Gastroesophageal sphincter (tissue), 4 donors: ENCODE measurements at regions not wholly inside any gene's neighbourhood (a gene's known extent, or its start where the extent isn't known, plus 50 kb on each side); places are given as distances from the start of the nearest gene placed in this dataset.

Source experiments
- ATAC-seq: fragments of 150-250 bp; one replicate; pipeline ENCODE4 v1.9.1; 2016; ENCODE audit warnings: mild to moderate bottlenecking, moderate library complexity
- H3K27ac ChIP-seq, 4 donors: fragments of 200-600 bp; sonication (generic) in 3 of 4; 1 replicate in 3 of 4; 2 replicates in 1 of 4; pipeline ENCODE4 v1.5.1; 2016 to 2019
- H3K27me3 ChIP-seq: fragments of 200-600 bp; sonication (generic); one replicate; pipeline ENCODE4 v1.5.1; 2019
- H3K36me3 ChIP-seq, 2 donors: fragments of 200-600 bp; sonication (generic); one replicate each; pipeline ENCODE4 v1.5.1; 2019; ENCODE audit warnings: control low read depth in 1 of 2
- H3K4me1 ChIP-seq, 3 donors: fragments of 200-600 bp; sonication (generic); 1 replicate in 2 of 3; 2 replicates in 1 of 3; pipeline ENCODE4 v1.5.1; 2016 to 2019; ENCODE audit warnings: control low read depth in 2 of 3
- H3K4me3 ChIP-seq, 2 donors: fragments of 200-600 bp; sonication (generic); one replicate each; pipeline ENCODE4 v1.5.1; 2019; ENCODE audit warnings: mild to moderate bottlenecking in 1 of 2, moderate library complexity in 1 of 2
- H3K9me3 ChIP-seq, 3 donors: fragments of 200-600 bp; sonication (generic); one replicate each; pipeline ENCODE4 v1.5.1; 2017 to 2019; ENCODE audit warnings: control low read depth in 2 of 3
- CTCF ChIP-seq, 4 experiments: fragments of 200-600 bp in 2 of 4; fragments of 450-650 bp in 2 of 4; sonication (generic) in 1 of 4; IDR thresholded peaks; one replicate each; pipeline ENCODE4 v1.5.1; 2017 to 2019; ENCODE audit warnings: antibody characterized with exemption in 4 of 4, mild to moderate bottlenecking in 2 of 4, moderate library complexity in 2 of 4
- EP300 ChIP-seq: sonication (generic); formaldehyde crosslinking; IDR thresholded peaks from one replicate; pipeline ENCODE4 v1.6.1; 2017; ENCODE audit warnings: antibody characterized with exemption, mild to moderate bottlenecking
- POLR2A ChIP-seq, 2 donors: fragments of 450-650 bp; IDR thresholded peaks; one replicate each; pipeline ENCODE4 v1.6.1; 2017; ENCODE audit warnings: antibody characterized with exemption in 2 of 2, mild to moderate bottlenecking in 2 of 2, moderate library complexity in 1 of 2
- POLR2AphosphoS5 ChIP-seq: sonication (generic); formaldehyde crosslinking; IDR thresholded peaks from one replicate; pipeline ENCODE4 v1.6.1; 2017; ENCODE audit warnings: antibody characterized with exemption
- WGBS, 2 donors: methylation state at CpG; one replicate each; pipeline ENCODE4 v1.1.5; 2018; ENCODE audit warnings: low coverage in 1 of 2; 5-methylcytosine and 5-hydroxymethylcytosine counted together

- no peaks in the 10 kb centered on the region for H3K9me3 ChIP-seq
- no peaks in the 10 kb centered on the region for H3K27me3 ChIP-seq
- no peak for ATAC-seq
- TF ChIP-seq EP300 (no peak), POLR2AphosphoS5 (no peak), CTCF (IDR thresholded peaks at IDR 0.05) (no peak), POLR2A (IDR thresholded peaks at IDR 0.05) (no peak)
- 52 to 63% methylated on average over 4 to 8 of the region's 8 CpGs for WGBS, 2 donors
- no peaks in the 10 kb centered on the region for H3K36me3 ChIP-seq
- no peak overlapping the region for H3K27ac ChIP-seq
- H3K4me3 ChIP-seq: no peak overlapping the region
- no peaks in the 10 kb centered on the region for H3K4me1 ChIP-seq
Observed at GRCh38 chr2:107258531-107259407, 372.8 kb upstream of the ST6GAL2 start.

- 86 to 89% methylated on average over 3 of the region's 4 CpGs for WGBS, 2 donors
- no peaks in the 10 kb centered on the region for H3K9me3 ChIP-seq
- no peak for ATAC-seq
Observed at GRCh38 chr2:107259408-107260195, 373.6 kb upstream of the ST6GAL2 start.

GRCh38 chr2:107263628-107264027, 377.7 kb upstream of the ST6GAL2 start:
- H3K27me3 ChIP-seq: no peaks in the 10 kb centered on the region
- WGBS, 2 donors: 57% methylated on average over 3 of the region's 3 CpGs; no CpG with 5 or more reads in 1 of the 2 donors
- no peak for ATAC-seq
- no peaks in the 10 kb centered on the region for H3K9me3 ChIP-seq
- no peak for TF ChIP-seq EP300
- no peak for TF ChIP-seq POLR2AphosphoS5
- no peak for TF ChIP-seq CTCF (IDR thresholded peaks at IDR 0.05)
- no peak for TF ChIP-seq POLR2A (IDR thresholded peaks at IDR 0.05)
- H3K36me3 ChIP-seq: no peaks in the 10 kb centered on the region
- H3K27ac ChIP-seq: no peak overlapping the region
- H3K4me3 ChIP-seq: no peak overlapping the region
- no peaks in the 10 kb centered on the region for H3K4me1 ChIP-seq

More at GRCh38 chr2:107259408-107260195, 373.6 kb upstream of the ST6GAL2 start:
- no peak overlapping the region for H3K4me3 ChIP-seq
- no peaks in the 10 kb centered on the region for H3K4me1 ChIP-seq
- no peak overlapping the region for H3K27ac ChIP-seq
- TF ChIP-seq EP300 (no peak), POLR2AphosphoS5 (no peak), CTCF (IDR thresholded peaks at IDR 0.05) (no peak), POLR2A (IDR thresholded peaks at IDR 0.05) (no peak)
- H3K27me3 ChIP-seq: no peaks in the 10 kb centered on the region
- H3K36me3 ChIP-seq: no peaks in the 10 kb centered on the region

- Histone ChIP-seq H3K36me3 (no peaks in the 10 kb centered on the region), H3K4me1 (no peaks in the 10 kb centered on the region), H3K27me3 (no peaks in the 10 kb centered on the region), H3K27ac (no peak overlapping the region), H3K4me3 (no peak overlapping the region), H3K9me3 (no peaks in the 10 kb centered on the region)
- no peak for ATAC-seq
- TF ChIP-seq POLR2AphosphoS5: no peak
- TF ChIP-seq EP300: no peak
- no peak for TF ChIP-seq POLR2A (IDR thresholded peaks at IDR 0.05)
- no peak for TF ChIP-seq CTCF (IDR thresholded peaks at IDR 0.05)
- WGBS, 2 donors: 93 to 97% methylated on average over 5 to 6 of the region's 6 CpGs
Observed at GRCh38 chr2:107264184-107264583, 378.2 kb upstream of the ST6GAL2 start.
